Erythroblast (primary cell): ENCODE measurements at regions not wholly inside any gene's neighbourhood (a gene's known extent, or its start where the extent isn't known, plus 50 kb on each side); places are given as distances from the start of the nearest gene placed in this dataset.

Experiments
- DNase-seq, 2 experiments: peaks; one replicate each; lab custom pipeline; 2025; lab: John Stamatoyannopoulos, UW
- GATA1 ChIP-seq: IDR thresholded peaks from 2 replicates; pipeline ENCODE4 v1.6.1; 2011; ENCODE audit warnings: low read depth, mild to moderate bottlenecking, control low read depth, low read length, moderate library complexity
- POLR2A ChIP-seq: IDR thresholded peaks from 2 replicates; pipeline ENCODE4 v1.6.1; 2011; ENCODE audit warnings: mild to moderate bottlenecking, low read length

DNA sequence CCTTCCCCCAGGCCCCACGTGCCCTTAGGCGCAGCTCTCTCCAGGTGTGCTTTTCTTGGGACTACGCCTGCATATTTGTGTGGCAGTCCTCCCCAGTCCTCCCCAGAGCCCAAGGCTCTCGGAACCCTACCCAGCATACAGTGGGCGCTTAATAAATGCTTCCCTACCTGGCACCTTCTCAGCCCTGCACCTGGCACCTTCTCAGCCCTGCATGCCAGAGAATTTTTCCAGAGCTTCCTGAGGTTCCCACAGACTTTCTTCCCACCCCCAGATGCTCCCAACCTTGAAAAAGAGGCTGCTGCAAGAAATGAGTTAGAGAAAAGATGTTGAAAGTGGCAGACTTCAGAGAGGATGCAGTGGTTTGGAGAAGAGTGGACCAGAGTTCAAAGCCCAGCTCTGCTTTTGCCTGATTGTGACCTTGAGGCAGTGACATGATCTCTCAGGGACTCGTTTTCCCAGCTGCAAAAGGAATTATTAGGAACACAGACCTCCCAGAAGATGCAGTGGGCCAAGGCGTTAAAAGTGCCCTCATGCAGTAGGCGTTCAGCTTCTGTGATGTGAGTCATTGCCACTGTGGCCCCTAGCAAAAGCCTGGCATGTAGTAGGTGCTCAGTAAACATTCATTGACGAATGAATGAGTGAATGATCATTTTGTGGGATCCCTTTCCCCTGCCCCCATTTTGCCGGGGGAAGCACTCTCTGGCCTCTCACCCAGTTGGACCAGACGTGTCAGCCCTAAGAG lies 167.2 kb downstream of the PHETA1 start:
- no peak for TF ChIP-seq GATA1
- TF ChIP-seq POLR2A = no peak
- no peak for DNase-seq

DNA sequence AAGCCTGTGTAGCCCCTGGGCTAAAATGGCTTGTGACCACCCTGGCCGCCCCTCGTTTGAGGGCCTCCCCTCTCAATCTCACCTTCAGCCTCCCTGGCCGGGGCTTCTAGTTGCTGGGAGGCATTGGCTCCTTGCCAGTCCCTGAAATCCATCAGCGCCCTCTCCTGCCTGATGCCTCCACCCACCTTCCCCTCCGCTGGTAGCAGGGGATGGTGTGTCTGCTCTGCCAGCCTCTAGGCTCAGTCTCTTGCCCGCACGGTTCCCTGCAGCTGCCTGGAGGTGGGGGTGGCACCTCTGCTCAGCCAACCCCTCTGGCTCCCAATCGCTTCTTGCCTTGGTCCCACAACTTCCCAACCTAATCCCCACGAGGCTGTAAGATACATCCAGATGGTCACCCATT lies 167.9 kb downstream of the PHETA1 start:
- no peak for DNase-seq
- TF ChIP-seq GATA1 = no peak
- TF ChIP-seq POLR2A = no peak

DNA sequence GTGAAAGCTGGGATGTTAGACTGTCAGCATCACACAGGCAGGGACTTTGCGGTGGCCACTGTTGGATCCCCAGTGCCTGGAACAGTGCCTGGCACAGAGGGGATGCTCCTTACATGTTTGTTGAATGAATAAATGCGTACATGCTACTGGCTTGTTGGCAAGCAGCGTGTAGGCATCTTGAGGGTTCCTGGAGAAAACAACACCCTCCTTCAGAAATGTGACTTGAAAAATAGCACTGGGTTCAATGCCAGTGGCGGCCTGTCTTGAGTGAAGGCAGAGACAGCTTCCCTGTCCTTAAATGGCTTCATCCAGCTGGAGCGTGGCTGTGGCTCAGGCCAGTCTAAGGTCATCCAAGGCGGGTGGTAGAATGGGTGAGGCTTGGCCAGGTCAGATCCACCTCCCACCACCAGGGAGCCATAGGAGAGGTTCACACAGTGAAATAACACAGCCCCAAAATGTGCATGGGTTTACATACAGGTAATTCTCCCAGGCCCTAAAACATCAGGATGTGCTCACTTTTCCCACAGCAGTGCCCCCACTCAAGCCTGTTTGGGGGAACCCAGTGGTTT lies 171.4 kb downstream of the PHETA1 start:
- TF ChIP-seq POLR2A (no peak), GATA1 (no peak)
- DNase-seq = no peak

DNA sequence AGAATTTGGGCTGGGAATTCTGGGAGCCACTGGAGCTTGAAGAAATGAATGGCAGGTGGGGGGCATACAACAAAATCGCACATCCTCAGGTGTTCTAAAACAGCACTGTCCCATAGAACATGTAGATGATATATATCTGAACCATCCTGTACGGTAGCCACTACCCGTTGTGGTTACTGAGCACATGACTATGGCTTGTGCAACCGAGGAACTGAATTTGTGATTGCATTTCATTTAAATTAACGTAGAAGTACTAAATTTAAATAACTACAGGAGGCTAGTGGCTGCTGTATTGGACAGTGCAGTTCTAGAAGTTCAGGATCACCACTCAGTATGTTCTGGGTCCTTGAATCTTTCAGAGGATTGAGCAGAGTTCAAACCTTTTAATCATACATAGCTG lies 172.4 kb downstream of the PHETA1 start:
- TF ChIP-seq POLR2A (no peak), GATA1 (no peak)
- DNase-seq = no peak

DNA sequence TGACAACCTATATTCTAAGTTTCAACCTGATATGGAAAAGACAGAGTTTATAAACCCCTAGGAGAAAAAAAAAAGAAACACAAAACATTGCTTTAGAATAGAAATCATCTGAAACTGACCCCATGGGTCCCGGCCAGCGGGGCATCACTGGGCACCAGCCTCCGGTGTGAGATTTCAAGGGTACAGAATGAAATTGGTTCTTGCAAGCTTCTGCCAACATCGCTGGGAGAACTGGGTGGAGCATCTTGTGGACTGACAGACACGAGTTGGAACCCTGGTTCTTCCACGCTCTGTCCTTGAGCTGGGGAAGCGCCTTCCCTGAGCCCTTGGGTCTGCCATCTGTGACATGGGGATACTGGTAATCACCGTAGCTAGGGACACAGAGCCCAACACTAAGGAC lies 173.6 kb downstream of the PHETA1 start:
- TF ChIP-seq POLR2A (no peak), GATA1 (no peak)
- no peak for DNase-seq

DNA sequence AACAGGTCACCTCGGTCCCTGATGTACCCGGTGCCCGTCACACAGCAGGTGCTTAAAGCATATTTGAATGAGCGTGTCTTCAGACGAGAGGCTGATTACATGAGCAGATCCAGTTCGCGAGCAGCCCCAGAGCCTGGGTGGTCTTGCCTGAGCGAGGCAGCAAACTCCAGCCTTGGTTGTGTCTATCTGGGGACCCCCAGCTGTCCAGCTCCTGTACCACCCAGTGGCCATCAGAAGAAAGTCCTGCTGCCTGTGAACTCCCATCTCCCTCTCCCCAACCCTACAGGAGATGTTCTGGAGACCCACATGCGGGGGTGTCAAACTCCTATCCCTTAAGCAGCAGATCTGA lies 174.2 kb downstream of the PHETA1 start:
- TF ChIP-seq POLR2A (no peak), GATA1 (no peak)
- no peak for DNase-seq

DNA sequence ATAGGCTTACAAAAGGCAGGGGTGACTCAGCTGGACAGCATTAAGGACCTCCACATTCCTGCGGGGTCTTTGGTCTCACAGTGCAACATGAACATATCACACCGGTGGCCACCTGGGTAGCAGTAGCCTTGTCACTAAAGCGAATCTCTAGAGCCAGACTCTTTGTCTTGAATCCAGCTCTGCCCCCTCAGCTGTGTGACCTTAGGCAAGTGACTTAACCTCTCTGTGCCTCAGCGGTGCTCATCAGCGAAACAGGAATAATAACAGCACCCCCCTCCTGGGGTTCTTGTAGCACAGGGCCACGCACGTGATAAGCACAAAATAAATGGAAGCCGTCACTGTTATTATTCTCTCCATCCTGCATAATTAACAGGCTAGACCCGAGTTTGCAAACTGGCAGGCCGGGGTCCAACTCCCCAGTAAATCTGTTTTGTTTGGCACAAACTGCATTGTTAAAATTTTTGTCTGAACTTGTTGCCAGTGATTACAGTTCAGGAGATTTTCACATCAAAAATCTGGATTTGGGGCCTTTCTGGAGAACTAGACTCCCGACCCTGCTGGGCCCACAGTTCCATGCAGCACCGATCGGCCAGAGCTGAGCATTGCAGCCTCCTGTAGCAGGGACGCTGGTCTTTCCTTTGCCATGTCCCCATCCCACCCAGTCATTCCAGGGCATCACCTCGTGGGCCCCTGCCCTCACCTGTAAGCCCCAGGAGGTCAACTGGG lies 174.8 kb downstream of the PHETA1 start:
- no peak for DNase-seq
- TF ChIP-seq POLR2A (no peak), GATA1 (no peak)

DNA sequence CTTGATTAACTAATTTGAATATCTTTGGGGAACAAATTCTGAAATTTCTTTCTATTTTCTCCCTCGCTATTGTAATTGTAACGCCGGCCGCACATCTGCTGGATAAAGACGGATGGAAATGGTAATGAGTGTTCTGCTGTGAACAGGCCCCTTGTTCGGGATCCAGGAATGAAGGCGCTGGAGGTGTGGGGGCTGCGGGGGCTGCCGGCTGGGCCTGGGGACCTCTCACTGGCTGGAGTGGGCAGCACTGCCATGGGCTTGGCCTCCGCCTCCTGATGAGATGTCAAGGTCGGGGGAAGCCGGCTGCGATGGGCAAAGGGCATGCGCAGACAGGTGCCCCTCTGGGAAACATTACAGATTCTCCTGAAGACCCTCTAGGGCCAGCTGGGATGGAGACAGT lies 175.4 kb downstream of the PHETA1 start:
- TF ChIP-seq GATA1 (no peak), POLR2A (no peak)
- no peak for DNase-seq

DNA sequence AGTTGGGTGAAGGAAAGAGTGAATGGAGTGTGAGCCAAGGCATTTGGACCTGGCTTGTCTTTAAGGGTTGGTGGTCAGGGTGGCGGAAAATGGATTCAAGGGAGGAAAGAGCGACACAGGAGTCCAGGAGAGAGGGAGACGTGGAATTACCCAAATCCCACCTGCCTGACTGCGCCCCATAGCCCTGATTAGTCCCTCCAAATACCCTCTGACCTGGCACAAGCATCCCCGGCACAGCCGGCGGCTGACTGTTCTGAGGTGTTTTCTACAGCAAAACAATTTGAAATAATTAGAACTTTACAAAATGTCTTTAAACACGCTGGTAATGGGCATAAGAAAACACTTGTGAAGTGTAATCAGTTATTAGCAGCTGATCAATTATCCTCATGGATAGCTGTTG lies 175.8 kb downstream of the PHETA1 start:
- TF ChIP-seq POLR2A = no peak
- TF ChIP-seq GATA1 = no peak
- no peak for DNase-seq

DNA sequence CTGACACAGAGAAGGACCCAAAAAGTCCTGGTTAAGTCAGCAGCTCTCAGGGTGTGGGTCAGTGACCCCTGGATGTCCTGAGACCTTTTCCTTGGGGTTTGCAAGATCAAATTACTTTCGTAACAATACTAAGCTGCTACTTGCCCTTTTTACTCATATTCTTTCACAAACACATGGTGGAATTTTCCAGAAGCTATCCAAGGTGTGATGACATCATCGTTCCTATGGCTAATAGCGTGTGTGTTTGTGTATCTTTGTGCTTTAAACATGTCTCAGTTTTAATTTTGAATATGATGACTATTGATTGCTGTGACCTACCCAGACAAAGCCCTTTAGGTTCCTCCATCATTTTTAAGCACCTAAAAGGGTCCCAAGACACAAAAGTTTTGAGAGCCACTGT lies 176.2 kb downstream of the PHETA1 start:
- TF ChIP-seq GATA1 (no peak), POLR2A (no peak)
- no peak for DNase-seq

DNA sequence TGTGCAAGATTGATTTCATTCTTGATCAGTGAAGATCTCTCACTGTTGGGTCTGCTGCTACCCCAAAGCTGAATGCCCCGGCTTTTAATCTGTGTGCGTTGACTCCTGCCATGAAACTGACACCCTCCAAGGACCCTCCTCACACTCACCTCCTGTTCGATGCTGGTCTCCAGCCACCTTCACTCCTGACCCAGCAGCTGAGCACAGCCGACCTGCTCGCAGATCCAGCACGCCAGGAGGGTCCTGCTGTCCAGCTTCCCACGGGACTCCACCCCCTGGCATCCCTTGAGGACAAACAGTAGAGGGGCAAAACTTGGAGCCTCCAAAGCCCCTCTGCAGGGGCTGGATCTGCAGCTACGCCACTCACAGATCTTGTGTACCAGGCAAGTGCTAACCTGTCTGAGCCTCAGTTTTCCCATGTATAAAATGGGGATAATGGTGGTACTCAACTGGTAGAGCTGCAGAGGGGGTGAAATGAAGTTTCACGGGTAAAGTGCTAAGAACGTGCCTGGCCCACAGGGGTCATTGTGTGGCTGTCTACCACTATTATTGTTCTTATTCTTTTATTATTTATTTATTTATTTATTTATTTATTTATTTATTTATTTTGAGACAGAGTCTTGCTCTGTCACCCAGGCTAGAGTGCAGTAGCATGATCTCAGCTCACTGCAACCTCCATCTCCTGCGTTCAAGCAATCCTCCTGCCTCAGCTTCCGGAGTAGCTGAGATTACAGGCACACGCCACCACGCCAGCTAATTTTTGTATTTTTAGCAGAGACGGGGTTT lies 178.0 kb downstream of the PHETA1 start:
- DNase-seq = no peak
- TF ChIP-seq GATA1 = no peak
- no peak for TF ChIP-seq POLR2A

DNA sequence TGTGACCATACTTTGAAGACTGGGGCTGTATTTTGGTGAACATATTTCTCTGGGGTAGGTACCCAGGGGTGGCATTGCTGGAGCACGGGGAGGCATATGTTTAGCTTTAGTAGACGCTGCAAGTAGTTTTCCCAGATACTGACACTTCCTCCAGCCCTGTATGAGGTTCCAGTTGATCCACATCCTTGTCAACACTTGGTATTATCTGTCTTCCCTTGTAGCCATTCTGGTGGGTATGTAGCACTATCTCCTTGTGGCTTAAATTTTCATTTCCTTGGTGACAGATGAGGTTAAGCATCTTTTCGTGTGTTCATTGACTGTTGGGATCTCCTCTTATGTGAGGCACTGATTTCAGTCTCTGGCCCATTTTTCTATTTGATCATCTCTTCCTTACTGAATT lies 179.1 kb downstream of the PHETA1 start:
- no peak for TF ChIP-seq GATA1
- no peak for TF ChIP-seq POLR2A
- DNase-seq = no peak

DNA sequence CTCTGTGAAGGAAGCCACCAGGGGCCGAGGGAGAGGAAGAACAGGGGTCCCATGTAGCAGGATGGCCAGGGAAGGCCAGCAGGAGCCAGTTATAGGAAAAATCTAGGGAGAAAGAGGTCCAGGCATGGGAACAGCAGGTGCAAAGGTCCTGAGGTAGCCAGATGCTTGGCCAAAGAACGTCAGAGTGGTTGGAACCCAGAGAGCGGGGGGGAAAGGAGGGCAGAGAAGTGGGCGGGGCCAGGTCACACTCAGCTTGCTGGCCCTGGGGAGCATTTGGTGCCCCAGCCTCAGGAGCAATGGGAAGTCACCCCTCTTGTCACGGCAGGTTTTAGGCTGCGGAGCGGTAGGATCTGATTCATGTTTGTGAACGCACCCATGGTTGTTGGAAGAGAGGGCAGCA lies 180.5 kb downstream of the PHETA1 start:
- TF ChIP-seq POLR2A (no peak), GATA1 (no peak)
- DNase-seq = no peak

DNA sequence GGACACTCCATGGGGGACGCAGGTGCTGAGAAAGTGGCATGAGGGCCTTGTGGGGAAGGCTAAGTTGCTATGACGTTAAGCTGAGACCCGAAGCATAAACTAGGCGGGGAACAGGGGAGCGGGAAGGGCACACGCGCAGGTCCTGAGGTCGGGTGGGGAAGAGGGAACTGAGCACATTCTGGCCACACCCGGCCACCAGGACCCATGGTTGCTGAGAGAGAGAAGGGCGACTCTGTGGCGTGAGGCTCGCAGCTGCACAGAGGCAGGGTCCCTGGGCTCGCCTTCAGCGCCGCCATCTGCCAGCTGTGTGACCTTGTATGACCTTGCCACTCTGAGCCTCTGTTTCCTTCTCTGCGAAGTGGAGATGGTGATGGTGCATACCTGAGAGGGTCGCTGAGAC lies 182.5 kb downstream of the PHETA1 start:
- TF ChIP-seq POLR2A (no peak), GATA1 (no peak)
- no peak for DNase-seq

DNA sequence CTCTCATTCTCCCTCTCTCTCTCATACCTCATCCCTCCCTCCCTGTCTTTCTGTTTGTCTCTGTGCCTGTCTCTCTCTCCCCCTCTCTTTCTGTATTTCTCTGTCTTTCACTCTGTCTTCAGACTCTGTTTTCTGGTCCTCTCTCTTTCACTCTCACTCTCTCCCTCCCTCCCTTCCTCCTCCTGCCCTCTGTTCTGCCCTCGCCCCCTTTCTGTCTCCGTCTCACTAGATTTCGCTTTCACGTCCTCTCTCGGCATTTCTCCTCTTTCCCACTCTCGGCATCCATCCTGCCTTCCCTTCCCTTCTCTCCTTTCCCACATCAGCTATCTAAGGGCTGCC lies 183.0 kb downstream of the PHETA1 start:
- no peak for TF ChIP-seq GATA1
- TF ChIP-seq POLR2A = no peak
- no peak for DNase-seq
